ENCODE measurements at regions not wholly inside any gene's neighbourhood (a gene's known extent, or its start where the extent isn't known, plus 50 kb on each side); places are given as distances from the start of the nearest gene placed in this dataset.

GRCh38 chr5:3912790-3913189 is 317.2 kb downstream of the IRX1 start:
- TF ChIP-seq CTCF (IDR thresholded peaks at IDR 0.05; ENCODE audit: low read depth, low read length), result no peak
- in situ Hi-C loops (cut with HindIII; ENCODE audit: low sequenced_read_pairs), result no loop called here
- no peak for DNase-seq (ENCODE audit: low read depth, low spot score)
- no peak overlapping the region for H3K4me3 ChIP-seq (ENCODE audit: low read depth, low read length)

GRCh38 chr5:3913279-3913678 is 317.6 kb downstream of the IRX1 start:
- in situ Hi-C loops (cut with HindIII; ENCODE audit: low sequenced_read_pairs), result no loop called here
- no peak for TF ChIP-seq CTCF (IDR thresholded peaks at IDR 0.05; ENCODE audit: low read depth, low read length)
- no peak overlapping the region for H3K4me3 ChIP-seq (ENCODE audit: low read depth, low read length)
- no peak for DNase-seq (ENCODE audit: low read depth, low spot score)

GRCh38 chr5:3925022-3925421 is 329.4 kb downstream of the IRX1 start:
- no peak for TF ChIP-seq CTCF (IDR thresholded peaks at IDR 0.05; ENCODE audit: low read depth, low read length)
- in situ Hi-C loops (cut with HindIII; ENCODE audit: low sequenced_read_pairs), result no loop called here

GRCh38 chr5:3925935-3926334 is 330.3 kb downstream of the IRX1 start:
- no peak for TF ChIP-seq CTCF (IDR thresholded peaks at IDR 0.05; ENCODE audit: low read depth, low read length)
- in situ Hi-C loops (cut with HindIII; ENCODE audit: low sequenced_read_pairs), result no loop called here
- no peak for DNase-seq (ENCODE audit: low read depth, low spot score)
- no peak overlapping the region for H3K4me3 ChIP-seq (ENCODE audit: low read depth, low read length)

More at GRCh38 chr5:3925022-3925421, 329.4 kb downstream of the IRX1 start:
- DNase-seq (ENCODE audit: low read depth, low spot score), result no peak
- H3K4me3 ChIP-seq (ENCODE audit: low read depth, low read length), result no peak overlapping the region

- no peak overlapping the region for H3K4me3 ChIP-seq (ENCODE audit: low read depth, low read length)
- DNase-seq (ENCODE audit: low read depth, low spot score), result no peak
- TF ChIP-seq CTCF (IDR thresholded peaks at IDR 0.05; ENCODE audit: low read depth, low read length), result no peak
- in situ Hi-C loops (cut with HindIII; ENCODE audit: low sequenced_read_pairs), result no loop called here
These were observed 334.2 kb downstream of the IRX1 start for GRCh38 chr5:3929799-3930198.

GRCh38 chr5:3931976-3932375 is 336.3 kb downstream of the IRX1 start:
- TF ChIP-seq CTCF (IDR thresholded peaks at IDR 0.05; ENCODE audit: low read depth, low read length), result no peak
- DNase-seq (ENCODE audit: low read depth, low spot score), result no peak
- in situ Hi-C loops (cut with HindIII; ENCODE audit: low sequenced_read_pairs), result no loop called here

GRCh38 chr5:3933536-3933935 is 337.9 kb downstream of the IRX1 start:
- in situ Hi-C loops (cut with HindIII; ENCODE audit: low sequenced_read_pairs), result no loop called here
- H3K4me3 ChIP-seq (ENCODE audit: low read depth, low read length), result no peak overlapping the region
- no peak for DNase-seq (ENCODE audit: low read depth, low spot score)
- TF ChIP-seq CTCF (IDR thresholded peaks at IDR 0.05; ENCODE audit: low read depth, low read length), result no peak

More at GRCh38 chr5:3931976-3932375, 336.3 kb downstream of the IRX1 start:
- no peak overlapping the region for H3K4me3 ChIP-seq (ENCODE audit: low read depth, low read length)

All from astrocyte of the spinal cord (primary cell).